ENCODE measurements at regions not wholly inside any gene's neighbourhood (a gene's known extent, or its start where the extent isn't known, plus 50 kb on each side); places are given as distances from the start of the nearest gene placed in this dataset.

GRCh38 chr6:93494057-93494456 is 74.7 kb upstream of the EPHA7 start:
- no peak for DNase-seq

GRCh38 chr6:93474733-93475179 is 55.4 kb upstream of the EPHA7 start:
- DNase-seq = no peak

GRCh38 chr6:93471281-93471680 is 51.9 kb upstream of the EPHA7 start:
- DNase-seq = no peak
